GM19035 (cell line): ENCODE measurements at regions not wholly inside any gene's neighbourhood (a gene's known extent, or its start where the extent isn't known, plus 50 kb on each side); places are given as distances from the start of the nearest gene placed in this dataset.
"Not testable (repeated sequence)": the region's sequence is repeated elsewhere in the genome, so short reads cannot be mapped to it uniquely, and the experiment has no call there.

Experiments used
- ATAC-seq: cut with Tn5 transposase; IDR thresholded peaks from one replicate; pipeline ENCODE4 v1.9.1; 2021; ENCODE audit not compliant: unreplicated experiment

DNA sequence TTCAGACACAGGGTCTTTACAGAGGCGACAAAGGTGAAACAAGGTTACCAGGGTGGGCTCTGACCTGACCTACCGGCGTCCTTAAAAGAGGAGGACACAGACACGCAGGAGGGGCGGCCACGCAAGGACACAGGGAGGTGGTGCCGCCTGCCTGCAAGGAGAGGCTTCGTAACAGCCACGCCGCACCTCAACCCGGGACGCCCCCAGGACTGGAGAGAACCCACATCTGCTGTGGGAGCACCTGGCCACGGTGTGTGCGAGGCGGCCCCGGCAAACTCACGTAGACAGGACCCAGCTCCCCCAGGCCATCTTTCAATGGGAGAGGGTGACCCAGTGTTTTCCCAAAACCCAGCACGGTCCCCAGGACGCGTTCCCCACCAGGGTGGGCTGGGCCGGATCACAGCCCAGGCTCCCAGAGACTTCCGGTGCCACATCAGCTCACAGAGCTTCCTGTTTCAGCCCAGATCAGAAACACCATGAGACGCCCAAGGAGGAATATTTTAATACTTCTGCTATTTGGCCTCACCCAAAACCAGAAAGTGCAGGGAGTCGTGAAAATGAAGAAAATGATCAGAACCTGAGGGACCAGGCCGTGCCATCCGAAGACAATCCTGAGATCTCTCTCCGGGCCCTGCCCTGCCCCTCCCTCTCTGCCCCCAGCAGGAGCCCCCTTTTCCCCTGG lies 5417.4 kb upstream of the TPTE start:
- not testable (repeated sequence) for ATAC-seq

DNA sequence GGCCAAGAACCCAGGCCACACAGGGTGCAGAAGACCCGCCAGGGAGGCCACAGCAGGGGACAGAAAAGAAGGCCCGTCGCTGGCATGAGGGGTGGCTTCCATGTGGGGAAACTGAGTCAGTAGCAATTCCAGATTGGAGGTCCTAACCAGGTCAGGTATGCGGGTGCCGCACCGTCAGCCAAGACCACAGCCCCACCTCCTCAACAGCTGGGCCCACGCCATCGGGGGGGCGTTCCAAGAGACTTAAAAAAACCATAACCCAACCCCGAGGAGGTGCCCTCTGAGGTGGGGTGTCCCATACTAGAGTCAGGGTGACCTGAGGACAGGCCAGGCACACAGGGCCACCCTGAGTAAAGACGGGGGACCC lies 5416.8 kb upstream of the TPTE start:
- ATAC-seq = not testable (repeated sequence)

DNA sequence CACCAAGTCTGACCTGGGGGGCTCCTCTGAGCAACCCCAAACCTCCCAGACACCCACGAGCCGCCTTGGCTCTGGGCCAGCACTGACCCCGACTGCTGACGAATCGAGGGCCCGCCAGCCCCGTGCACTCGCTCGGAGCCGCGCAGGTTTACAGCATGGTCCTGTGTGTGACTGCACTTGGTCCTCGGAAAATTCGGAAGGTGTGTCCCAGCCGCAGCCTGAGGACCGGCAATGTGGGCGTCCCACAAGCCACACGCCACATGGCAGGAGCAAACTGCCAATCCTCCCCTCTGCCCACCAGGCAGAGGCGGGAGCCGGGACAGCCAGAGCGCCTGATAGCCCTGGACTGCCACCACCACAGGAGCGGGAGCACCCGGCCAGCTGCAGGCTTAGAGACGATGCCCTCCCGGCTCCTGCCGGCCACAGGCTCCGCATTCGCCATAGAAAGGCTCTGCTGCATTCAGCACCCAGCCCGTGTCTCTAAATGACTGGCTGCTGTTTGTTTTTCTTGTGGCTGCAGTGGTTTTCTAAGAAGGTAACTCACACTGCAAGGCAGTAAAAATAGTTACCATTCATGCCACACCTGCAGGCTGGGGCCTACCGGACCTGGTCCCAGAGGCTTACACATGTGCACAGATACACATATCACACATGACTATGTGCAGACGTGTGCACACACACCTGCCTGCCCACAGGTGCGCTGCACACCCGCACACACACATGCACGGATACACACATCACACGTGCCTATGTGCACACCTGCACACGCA lies 5415.3 kb upstream of the TPTE start:
- peak; percentile 43 for ATAC-seq

DNA sequence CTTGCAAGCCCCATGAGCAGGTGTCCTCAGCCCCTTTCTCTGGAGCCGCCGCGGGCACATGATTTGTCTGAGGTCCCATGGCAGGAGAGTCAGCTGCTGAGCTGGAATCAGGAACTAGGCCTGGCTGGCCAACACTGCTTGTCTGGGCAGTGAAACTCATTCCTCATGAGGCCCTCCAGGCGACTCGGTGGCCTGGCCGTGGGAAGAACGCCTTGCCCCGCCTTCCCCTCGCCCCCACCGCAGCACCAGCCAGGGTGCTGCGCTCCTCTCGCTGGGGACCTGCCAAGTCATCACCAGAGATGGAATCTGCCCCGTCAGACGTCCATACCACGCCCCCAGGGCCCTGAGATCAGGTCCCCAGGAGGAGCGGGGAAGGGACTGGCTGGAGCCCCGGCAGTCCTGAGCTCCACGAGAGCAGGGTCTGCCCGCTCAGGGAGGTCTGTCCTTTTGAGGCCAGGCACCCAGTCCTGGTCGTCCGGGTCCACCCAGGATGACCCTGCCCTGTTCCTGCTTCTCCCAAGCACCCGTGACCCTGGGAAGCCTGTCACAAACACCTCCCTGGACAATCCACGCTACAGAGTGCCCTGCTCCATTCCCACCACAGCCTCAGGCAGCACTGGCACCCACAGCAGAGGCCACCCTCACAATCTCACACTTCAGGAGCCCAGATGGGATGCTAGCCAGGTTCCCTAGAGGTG lies 5414.5 kb upstream of the TPTE start:
- peak; percentile 28 for ATAC-seq

DNA sequence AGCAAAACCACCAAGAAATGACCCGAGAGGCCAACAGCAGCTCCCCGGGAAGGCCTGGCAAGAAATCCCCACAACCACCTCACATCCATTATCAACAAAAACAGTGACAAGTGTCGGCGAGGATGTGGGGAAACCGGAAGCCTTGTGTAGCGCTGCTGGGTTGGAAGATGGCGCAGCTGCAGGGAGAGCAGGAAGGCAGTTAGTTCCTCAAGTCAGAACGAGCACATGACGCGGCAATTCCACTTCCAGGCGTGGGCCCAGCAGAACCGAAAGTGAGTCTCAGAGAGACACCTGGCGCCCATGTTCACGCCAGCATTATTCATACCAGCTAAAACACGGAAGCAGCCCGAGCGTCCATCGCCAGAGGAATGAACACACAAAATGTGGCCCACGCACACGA lies 5413.7 kb upstream of the TPTE start:
- not testable (repeated sequence) for ATAC-seq

DNA sequence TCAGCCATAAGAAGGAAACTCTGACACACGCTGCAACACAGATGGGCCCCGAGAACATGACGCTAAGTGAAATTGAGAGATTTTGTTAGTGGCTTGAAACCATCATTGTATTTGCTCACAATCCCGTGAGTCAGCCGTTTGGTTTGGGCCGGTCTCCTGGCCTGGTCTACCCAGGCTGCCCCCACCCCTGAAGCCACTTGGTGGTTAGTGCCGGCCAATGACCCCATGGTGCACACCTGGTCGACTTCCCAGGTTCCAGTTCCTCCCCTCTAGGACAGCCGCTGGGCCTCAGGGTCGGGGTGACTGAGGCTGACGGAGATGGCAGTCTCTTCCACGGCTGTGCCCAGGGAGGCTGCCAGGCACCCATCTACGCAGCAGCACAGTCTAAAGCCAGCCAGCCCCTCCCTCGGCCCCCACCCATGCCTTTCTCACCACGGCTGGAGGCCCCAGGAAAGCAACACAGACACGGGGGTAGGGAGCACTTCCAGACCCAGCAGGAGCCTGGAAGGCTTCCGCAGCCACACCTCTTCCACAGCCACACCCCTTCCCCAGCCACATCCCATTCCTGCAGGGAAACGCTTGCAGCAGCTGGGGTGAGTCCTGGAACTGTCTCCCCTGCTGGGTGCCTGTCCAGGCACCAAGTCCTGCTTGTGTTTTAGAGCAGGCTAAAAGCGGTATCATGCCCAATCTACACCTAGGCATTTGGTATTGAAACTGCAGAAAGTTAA lies 5413.2 kb upstream of the TPTE start:
- ATAC-seq = not testable (repeated sequence)

DNA sequence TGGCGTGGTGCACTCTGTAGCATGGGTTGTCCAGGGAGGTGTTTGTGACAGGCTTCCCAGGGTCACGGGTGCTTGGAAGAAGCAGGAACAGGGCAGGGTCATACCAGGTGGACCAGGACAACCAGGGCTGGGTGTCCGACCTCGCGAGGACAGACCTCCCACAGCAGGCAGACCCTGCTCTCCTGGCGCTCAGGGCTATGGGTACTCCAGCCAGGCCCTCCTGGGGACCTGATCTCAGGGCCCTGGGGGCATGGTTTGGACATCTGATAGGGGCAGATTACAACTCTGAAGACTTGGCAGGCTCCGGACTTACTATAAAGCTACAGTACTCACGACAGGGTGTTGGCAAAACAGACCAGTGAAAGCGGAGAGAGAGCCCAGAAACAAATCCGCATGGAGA lies 5410.2 kb upstream of the TPTE start:
- not testable (repeated sequence) for ATAC-seq

DNA sequence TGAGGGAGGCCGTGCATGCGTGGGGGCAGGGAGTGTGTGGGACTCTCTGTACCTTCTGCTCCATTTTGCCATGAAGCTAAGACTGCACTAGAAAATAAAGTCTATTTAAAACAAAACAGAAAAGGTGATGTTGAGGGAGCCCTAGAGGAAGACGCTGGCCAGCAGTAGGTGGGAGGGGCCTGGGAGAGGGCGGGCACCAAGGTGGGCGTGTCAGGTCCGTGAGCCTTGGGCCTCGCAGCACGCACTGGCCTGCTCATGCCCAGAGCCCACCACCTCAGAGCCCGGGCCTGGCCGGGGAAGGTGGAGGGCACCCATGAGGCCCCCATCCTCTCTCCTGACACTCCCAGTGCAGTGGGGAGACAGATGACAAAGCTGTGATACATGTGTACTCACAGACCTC lies 5408.3 kb upstream of the TPTE start:
- not testable (repeated sequence) for ATAC-seq

DNA sequence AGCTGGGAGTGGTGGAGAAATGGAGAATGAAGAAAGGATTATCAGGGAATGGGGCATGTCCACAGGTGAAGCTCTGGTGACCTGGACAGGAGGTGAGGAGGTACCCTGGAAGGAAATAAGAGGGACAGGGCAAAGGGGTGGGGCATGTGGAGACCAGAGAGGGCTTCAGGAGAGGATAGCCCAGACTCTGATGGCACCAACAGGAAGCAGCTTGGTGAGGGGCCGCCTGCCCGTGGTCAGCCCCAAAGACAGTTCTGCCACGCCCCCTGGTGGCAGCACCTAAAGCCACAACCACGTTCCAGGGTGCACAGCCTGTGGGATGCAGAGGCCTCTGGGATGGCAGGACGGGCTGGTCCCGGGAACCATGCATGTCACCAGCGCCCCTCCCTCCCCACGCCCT lies 5406.9 kb upstream of the TPTE start:
- not testable (repeated sequence) for ATAC-seq

DNA sequence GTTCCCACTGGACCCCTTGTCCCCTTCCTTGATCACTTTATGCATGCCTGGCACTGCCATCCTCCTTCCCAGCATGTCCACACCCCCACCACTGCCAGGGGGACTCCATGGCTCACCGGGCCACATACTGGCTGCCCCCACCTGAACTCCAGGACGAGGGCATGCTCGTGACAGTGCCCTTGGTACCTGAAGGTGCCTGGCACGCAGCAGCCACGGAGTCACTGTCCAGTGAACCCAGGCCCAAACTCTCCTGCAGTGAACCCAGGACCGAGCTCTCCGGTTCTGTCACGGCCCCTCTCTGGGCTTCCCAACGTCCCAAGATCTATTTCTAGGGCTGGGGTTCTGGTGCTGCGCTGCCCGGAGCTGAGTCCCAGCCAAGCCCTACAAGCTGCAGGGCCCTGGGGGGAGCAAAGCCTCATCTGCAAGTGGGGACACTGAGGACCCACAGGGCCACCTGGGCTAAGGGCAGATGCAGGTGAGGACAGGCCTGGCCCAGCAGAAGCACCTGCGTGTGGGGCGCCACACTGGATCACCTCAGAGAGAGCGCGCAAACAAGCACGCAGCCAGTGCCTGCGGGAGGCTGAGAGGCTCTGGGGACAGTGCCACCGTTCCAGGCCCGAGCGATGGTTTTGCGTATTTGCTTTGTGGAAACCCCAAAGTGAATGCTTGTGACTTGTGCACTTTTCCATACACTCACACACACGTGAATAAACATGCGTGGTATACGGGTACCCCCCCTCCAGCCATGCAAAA lies 5406.3 kb upstream of the TPTE start:
- ATAC-seq = not testable (repeated sequence)

DNA sequence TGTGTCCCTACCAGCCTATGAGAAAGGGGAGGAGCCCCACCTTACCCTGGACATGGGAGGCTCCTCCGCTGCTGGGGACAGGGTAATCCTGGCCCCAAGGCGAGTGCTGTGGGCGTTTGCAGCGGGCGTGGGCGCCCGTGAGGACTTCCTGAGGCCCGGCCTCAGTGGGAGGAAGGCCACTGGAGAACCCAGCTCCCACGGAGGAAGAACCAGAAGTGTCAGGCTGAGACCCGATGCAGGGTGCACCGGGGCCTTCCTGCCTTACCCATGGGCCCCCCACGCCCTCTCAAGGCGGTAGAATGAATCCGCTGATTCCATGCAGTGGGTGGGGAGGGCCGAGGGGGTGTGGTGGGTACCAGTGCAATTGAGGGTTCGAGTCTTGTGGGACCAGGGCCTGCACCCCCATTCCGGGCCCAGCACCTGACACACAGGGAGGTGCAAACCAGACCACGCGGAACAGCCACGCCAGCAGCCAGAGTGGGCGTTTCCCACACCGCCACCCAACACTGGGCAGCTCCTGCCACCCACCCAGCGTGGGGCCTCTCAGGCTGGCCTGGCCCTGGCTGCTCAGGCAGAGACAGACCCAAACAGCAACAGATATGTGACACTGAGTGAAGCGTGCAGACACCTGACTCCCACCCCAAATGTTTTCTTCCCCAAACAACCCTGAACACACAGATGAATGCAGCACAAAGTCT lies 5405.6 kb upstream of the TPTE start:
- not testable (repeated sequence) for ATAC-seq

DNA sequence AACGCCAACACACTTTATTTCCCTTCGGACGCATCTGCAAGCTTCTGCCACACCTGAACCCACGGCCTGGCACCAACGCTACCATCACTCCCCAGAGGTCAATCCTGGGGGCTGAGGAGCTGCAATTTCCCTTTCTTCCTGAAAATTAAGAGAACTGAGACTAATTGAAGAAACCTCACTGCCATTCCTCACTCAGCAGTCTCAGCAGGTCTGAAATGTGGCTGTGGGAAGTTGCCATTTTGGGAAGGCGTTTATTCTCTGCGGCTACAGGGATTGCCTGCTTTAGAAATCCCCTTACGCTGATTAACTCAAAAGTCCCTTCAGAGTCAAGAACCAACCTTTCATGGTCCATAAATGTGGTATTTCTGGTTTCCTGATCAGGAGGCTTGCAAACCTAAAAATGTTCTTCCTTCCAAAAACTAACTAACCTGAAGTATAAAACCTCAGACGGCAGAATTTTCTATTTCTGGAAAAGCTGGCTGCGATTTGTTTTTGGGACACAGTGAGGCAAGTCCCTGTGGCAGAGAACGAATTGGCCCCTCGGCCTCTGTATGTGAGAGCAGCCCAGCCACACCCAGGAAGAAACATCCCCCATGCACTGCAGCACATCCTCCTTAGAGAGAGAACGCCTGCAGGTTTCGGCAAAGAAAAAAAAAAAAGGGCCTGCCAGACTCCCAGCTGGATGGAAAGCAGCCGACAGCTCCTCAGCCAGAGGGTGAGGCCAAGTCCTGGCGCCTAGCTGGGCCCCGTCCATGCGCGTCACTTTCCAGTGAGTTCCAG lies 5404.8 kb upstream of the TPTE start:
- ATAC-seq = not testable (repeated sequence)

DNA sequence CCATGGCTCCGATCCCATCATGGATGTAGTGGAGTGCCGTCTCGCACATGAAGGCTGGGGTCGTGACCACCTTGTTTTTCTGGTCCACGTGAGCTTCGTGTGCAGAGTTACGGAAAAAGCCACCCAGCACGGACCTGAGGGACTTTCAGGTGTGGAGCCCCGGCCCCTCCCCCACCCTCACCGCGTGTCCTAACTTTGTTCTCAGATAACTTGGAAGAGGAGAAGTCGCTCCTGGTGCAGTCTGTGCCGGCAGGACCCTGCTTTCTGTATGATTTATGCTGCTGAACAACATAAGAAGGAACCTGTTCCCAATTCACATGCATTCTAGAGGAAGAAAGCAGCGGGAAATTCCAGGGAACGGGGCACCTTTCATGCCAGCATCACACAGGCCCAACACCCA lies 5404.2 kb upstream of the TPTE start:
- not testable (repeated sequence) for ATAC-seq

DNA sequence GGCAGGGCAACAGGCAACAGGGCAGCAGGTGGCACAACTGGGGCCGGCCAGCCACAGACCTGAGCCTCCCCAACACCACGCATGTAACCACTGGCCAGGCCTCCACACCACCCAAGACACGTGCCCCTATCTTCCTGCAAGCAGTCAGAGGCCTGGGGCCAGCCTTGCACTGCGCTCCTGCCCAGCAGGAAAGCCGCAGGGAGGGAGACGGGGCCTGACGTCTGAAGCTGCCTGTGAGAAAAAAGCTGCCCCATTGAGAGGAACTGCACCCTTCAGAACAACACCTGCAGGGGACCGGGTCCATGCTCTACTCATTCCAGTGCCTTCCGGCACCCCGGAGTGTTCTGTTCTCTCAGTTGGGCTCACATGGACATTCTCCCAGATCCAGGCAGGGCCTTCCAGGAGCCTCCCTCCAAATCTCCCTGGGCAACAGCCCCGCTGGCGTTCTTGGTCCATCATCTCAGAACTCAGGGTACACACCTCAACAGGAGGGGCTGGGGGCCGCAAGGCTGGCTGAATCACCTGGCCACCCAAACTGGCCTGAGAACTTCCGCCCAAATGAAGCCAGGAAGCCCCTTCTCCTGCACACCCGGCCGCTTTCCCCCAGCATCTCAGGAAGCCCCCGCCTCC lies 5403.6 kb upstream of the TPTE start:
- not testable (repeated sequence) for ATAC-seq

DNA sequence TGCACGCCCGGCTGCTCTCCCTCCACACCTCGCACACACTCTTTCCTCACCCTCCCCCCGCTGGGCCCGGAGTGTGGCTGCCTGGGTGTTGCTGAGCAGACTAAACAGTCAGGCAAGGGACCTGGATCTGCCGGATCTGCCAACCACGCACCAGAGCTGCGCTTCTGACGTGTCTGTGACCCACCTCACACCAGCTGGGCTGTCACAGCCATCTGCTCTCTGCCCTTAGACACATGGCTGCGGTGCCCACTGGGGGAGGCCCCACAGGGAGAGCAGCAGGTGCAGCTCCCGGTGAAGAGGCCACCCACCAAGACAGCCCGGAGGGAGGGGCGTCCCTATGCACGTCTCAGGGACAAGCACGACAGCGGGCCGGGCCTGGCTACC lies 5403.1 kb upstream of the TPTE start:
- not testable (repeated sequence) for ATAC-seq

DNA sequence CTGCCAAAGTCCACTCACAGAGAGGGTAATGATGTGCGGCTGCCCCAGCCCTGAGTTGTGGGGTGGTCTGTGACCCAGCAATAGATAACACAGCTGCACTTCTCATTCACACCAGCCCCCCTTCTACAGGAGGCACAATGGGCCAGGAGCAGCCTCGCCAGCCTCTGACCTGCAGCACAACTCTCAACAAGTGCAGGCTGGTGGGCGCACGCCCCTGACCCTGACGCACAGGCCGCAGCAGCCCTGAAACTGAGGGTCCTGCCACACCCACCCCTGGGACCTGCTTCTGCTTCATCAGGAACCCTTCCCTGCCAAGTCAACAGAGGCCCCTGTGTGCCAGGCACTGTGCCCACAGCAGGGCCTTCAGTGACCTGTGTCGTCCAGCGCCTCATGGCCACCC lies 5402.2 kb upstream of the TPTE start:
- ATAC-seq = not testable (repeated sequence)

DNA sequence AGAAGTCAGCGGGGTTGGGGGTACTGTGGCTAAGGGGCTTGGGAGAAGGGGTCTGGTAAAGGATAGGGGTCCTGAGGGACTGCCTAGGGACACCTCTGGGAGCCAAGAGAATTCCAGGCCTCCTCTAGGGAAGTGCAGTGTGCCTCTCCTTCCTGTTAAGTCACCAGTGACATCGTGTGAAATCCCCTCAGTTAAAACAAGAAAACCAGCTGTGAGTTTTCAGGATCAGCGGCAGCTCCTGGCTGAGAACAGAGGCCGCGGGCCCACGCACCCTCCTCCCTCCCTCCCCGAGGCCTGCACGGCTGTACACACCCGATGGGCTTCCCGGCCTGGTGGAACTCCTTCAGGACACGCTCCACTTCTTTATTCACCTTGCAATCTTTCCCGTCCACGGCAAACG lies 5400.0 kb upstream of the TPTE start:
- ATAC-seq = not testable (repeated sequence)

DNA sequence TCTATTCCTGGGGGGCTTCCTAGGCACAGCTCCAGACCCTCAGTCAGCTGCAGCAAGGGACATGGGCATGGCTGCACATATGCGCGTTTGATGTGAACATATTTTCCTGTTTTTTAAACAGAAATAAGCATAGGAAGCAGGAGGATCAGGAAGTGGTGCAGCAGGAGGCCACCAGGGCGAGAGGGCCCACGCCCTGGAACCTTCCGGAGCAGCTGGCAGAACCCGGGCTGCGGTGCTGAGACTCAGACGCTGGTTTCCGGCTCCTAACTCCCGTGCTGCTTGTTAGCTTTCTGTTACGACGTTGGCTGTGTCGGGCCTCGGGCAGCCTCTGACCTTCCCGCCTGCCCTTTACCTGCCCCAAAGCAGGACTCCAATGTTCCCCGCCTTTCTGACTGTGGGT lies 5399.5 kb upstream of the TPTE start:
- not testable (repeated sequence) for ATAC-seq

DNA sequence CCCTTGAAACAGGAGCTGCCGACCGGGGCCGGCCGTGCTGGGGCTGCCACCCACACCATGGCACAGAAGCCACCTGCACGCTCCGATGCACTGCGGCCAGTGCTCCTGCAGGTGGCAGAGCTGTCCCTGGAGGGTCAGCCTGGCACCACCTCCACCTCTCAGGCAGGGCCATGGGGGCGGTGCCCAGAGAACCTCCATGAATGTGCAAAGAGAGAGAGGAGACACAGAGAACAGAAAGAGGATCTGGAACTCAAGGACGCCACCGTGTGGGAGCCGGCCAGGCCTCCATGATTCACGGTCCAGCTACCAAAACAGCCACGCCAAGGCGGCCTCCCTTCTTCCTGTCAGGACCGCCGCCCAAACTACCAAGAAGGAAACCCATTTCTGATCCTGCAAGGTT lies 5397.7 kb upstream of the TPTE start:
- ATAC-seq = not testable (repeated sequence)
